Right hindlimb (tissue), 1 donor: ENCODE measurements at regions not wholly inside any gene's neighbourhood (a gene's known extent, or its start where the extent isn't known, plus 50 kb on each side); places are given as distances from the start of the nearest gene placed in this dataset.

Experiments
- DNase-seq: peaks from one replicate; pipeline ENCODE4 v3.0.0-alpha.2; 2018

- DNase-seq = no peak
Measured at GRCh38 chr4:58679886-58680285, 1569.7 kb upstream of the IGFBP7 start.

- no peak for DNase-seq
Measured at GRCh38 chr4:58679051-58679450, 1568.9 kb upstream of the IGFBP7 start.

GRCh38 chr4:58669783-58670182 lies 1559.6 kb upstream of the IGFBP7 start:
- DNase-seq = no peak

GRCh38 chr4:58665649-58666048 lies 1555.5 kb upstream of the IGFBP7 start:
- no peak for DNase-seq

GRCh38 chr4:58658701-58659100 lies 1548.5 kb upstream of the IGFBP7 start:
- DNase-seq = no peak

- no peak for DNase-seq
Measured at GRCh38 chr4:58653251-58653650, 1543.1 kb upstream of the IGFBP7 start.

GRCh38 chr4:58649226-58649625 lies 1539.0 kb upstream of the IGFBP7 start:
- no peak for DNase-seq

- no peak for DNase-seq
Measured at GRCh38 chr4:58646126-58646525, 1535.9 kb upstream of the IGFBP7 start.

- no peak for DNase-seq
Measured at GRCh38 chr4:58644549-58644948, 1534.4 kb upstream of the IGFBP7 start.

GRCh38 chr4:58636381-58636780 lies 1526.2 kb upstream of the IGFBP7 start:
- DNase-seq = no peak

- no peak for DNase-seq
Measured at GRCh38 chr4:58617226-58617625, 1507.0 kb upstream of the IGFBP7 start.

GRCh38 chr4:58611012-58611411 lies 1500.8 kb upstream of the IGFBP7 start:
- no peak for DNase-seq

- no peak for DNase-seq
Measured at GRCh38 chr4:58606303-58606702, 1496.1 kb upstream of the IGFBP7 start.

- no peak for DNase-seq
Measured at GRCh38 chr4:58603951-58604350, 1493.8 kb upstream of the IGFBP7 start.

GRCh38 chr4:58602731-58603359 lies 1492.7 kb upstream of the IGFBP7 start:
- DNase-seq = no peak

- no peak for DNase-seq
Measured at GRCh38 chr4:58602022-58602421, 1491.8 kb upstream of the IGFBP7 start.

- no peak for DNase-seq
Measured at GRCh38 chr4:58600290-58600689, 1490.1 kb upstream of the IGFBP7 start.

- DNase-seq = no peak
Measured at GRCh38 chr4:58590722-58591121, 1480.5 kb upstream of the IGFBP7 start.

GRCh38 chr4:58587856-58588255 lies 1477.7 kb upstream of the IGFBP7 start:
- no peak for DNase-seq

GRCh38 chr4:58566260-58566659 lies 1456.1 kb upstream of the IGFBP7 start:
- no peak for DNase-seq

- DNase-seq = no peak
Measured at GRCh38 chr4:58564695-58565475, 1454.7 kb upstream of the IGFBP7 start.

GRCh38 chr4:58561170-58561569 lies 1451.0 kb upstream of the IGFBP7 start:
- no peak for DNase-seq

GRCh38 chr4:58560736-58561135 lies 1450.6 kb upstream of the IGFBP7 start:
- no peak for DNase-seq

- DNase-seq = no peak
Measured at GRCh38 chr4:58553679-58554078, 1443.5 kb upstream of the IGFBP7 start.

GRCh38 chr4:58553031-58553430 lies 1442.8 kb upstream of the IGFBP7 start:
- DNase-seq = no peak
